ENCODE measurements at regions not wholly inside any gene's neighbourhood (a gene's known extent, or its start where the extent isn't known, plus 50 kb on each side); places are given as distances from the start of the nearest gene placed in this dataset.

GRCh38 chr6:51166914-51167313 lies 348.2 kb downstream of the TFAP2B start:
- TF ChIP-seq EZH2 (IDR thresholded peaks at IDR 0.05; ENCODE audit: low read length): no peak
- TF ChIP-seq, protein P1, sequence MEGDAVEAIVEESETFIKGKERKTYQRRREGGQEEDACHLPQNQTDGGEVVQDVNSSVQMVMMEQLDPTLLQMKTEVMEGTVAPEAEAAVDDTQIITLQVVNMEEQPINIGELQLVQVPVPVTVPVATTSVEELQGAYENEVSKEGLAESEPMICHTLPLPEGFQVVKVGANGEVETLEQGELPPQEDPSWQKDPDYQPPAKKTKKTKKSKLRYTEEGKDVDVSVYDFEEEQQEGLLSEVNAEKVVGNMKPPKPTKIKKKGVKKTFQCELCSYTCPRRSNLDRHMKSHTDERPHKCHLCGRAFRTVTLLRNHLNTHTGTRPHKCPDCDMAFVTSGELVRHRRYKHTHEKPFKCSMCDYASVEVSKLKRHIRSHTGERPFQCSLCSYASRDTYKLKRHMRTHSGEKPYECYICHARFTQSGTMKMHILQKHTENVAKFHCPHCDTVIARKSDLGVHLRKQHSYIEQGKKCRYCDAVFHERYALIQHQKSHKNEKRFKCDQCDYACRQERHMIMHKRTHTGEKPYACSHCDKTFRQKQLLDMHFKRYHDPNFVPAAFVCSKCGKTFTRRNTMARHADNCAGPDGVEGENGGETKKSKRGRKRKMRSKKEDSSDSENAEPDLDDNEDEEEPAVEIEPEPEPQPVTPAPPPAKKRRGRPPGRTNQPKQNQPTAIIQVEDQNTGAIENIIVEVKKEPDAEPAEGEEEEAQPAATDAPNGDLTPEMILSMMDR (optimal IDR thresholded peaks at IDR 0.05 in 1 of 3, IDR thresholded peaks at IDR 0.05 in 1 of 3, conservative IDR thresholded peaks at IDR 0.05 in 1 of 3; ENCODE audit: extremely low read depth in 1 of 3, insufficient read depth in 2 of 3, low read length in 3 of 3): no peak
- no peak overlapping the region for H3K4me3 ChIP-seq (ENCODE audit: control insufficient read depth in 2 of 3, extremely low read depth in 1 of 3, insufficient read depth in 2 of 3, low read depth in 1 of 3, low read length in 3 of 3)
- FAIRE-seq (no peak), DNase-seq (ENCODE audit: low read depth, low spot score) (no peak)
- no peaks in the 10 kb centered on the region for H3K36me3 ChIP-seq (ENCODE audit: control insufficient read depth in 2 of 2, extremely low read depth in 1 of 2, insufficient read depth in 2 of 2, low read length in 2 of 2)
- no peak overlapping the region for H2AFZ ChIP-seq (ENCODE audit: control insufficient read depth, low read length)
- no peaks in the 10 kb centered on the region for H3K4me1 ChIP-seq (ENCODE audit: control insufficient read depth, extremely low read depth, insufficient read depth, low read length)
- H4K20me1 ChIP-seq (ENCODE audit: control insufficient read depth, extremely low read depth, insufficient read depth, low read length): no peaks in the 10 kb centered on the region
- H3K9me3 ChIP-seq (ENCODE audit: control insufficient read depth, low read depth, low read length): no peaks in the 10 kb centered on the region
- H3K79me2 ChIP-seq (ENCODE audit: control insufficient read depth, insufficient read depth, low read length): no peaks in the 10 kb centered on the region
- no peaks in the 10 kb centered on the region for H3K9me1 ChIP-seq (ENCODE audit: control insufficient read depth, extremely low read depth, insufficient read depth, low read length)
- dilution Hi-C loops (cut with MboI; ENCODE audit: extremely low pct_ligation_motif_present, low sequenced_read_pairs): no loop called here
- no peak overlapping the region for H3K4me2 ChIP-seq (ENCODE audit: control insufficient read depth, extremely low read depth, insufficient read depth, low read depth, low read length)
- no peaks in the 10 kb centered on the region for H3K27me3 ChIP-seq (ENCODE audit: control insufficient read depth, extremely low read depth, insufficient read depth, low read length)
- H3K9ac ChIP-seq (ENCODE audit: control insufficient read depth, extremely low read depth, insufficient read depth, low read length): no peak overlapping the region
- no peak overlapping the region for H3K27ac ChIP-seq (ENCODE audit: control insufficient read depth, insufficient read depth, low read length)

DNA sequence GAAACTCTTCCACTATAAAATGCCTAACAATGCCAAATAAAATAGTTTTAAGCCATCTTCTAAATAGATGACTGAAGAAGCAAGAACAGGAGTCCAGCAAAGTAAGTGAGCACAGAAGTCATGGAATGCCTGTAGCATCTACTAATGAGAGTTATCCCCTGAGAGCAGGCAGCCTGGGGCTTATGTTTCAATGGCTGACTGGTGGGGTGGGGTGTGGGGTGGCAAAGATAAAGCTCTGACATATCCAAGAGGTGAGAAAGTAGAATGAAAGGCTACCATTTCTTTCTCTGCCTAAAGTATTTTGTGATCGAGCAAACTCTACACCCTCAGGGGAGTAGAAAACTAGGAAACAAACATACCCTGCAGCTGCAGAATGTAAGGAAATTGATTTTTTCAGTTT lies 348.8 kb downstream of the TFAP2B start:
- DNase-seq (ENCODE audit: low read depth, low spot score) (no peak), FAIRE-seq (no peak)
- Histone ChIP-seq H3K4me2 (ENCODE audit: control insufficient read depth, extremely low read depth, insufficient read depth, low read depth, low read length) (no peak overlapping the region), H3K9me3 (ENCODE audit: control insufficient read depth, low read depth, low read length) (no peaks in the 10 kb centered on the region), H3K4me1 (ENCODE audit: control insufficient read depth, extremely low read depth, insufficient read depth, low read length) (no peaks in the 10 kb centered on the region), H3K36me3 (ENCODE audit: control insufficient read depth in 2 of 2, extremely low read depth in 1 of 2, insufficient read depth in 2 of 2, low read length in 2 of 2) (no peaks in the 10 kb centered on the region), H4K20me1 (ENCODE audit: control insufficient read depth, extremely low read depth, insufficient read depth, low read length) (no peaks in the 10 kb centered on the region), H3K4me3 (ENCODE audit: control insufficient read depth in 2 of 3, extremely low read depth in 1 of 3, insufficient read depth in 2 of 3, low read depth in 1 of 3, low read length in 3 of 3) (no peak overlapping the region), H2AFZ (ENCODE audit: control insufficient read depth, low read length) (no peak overlapping the region), H3K9me1 (ENCODE audit: control insufficient read depth, extremely low read depth, insufficient read depth, low read length) (no peaks in the 10 kb centered on the region), H3K27me3 (ENCODE audit: control insufficient read depth, extremely low read depth, insufficient read depth, low read length) (no peaks in the 10 kb centered on the region), H3K27ac (ENCODE audit: control insufficient read depth, insufficient read depth, low read length) (no peak overlapping the region), H3K79me2 (ENCODE audit: control insufficient read depth, insufficient read depth, low read length) (no peaks in the 10 kb centered on the region), H3K9ac (ENCODE audit: control insufficient read depth, extremely low read depth, insufficient read depth, low read length) (no peak overlapping the region)
- no peak for TF ChIP-seq EZH2 (IDR thresholded peaks at IDR 0.05; ENCODE audit: low read length)
- TF ChIP-seq, protein P1 (optimal IDR thresholded peaks at IDR 0.05 in 1 of 3, IDR thresholded peaks at IDR 0.05 in 1 of 3, conservative IDR thresholded peaks at IDR 0.05 in 1 of 3; ENCODE audit: extremely low read depth in 1 of 3, insufficient read depth in 2 of 3, low read length in 3 of 3): no peak
- dilution Hi-C loops (cut with MboI; ENCODE audit: extremely low pct_ligation_motif_present, low sequenced_read_pairs): no loop called here

Measured in keratinocyte (primary cell).